K562 (cell line): ENCODE measurements at regions not wholly inside any gene's neighbourhood (a gene's known extent, or its start where the extent isn't known, plus 50 kb on each side); places are given as distances from the start of the nearest gene placed in this dataset.
"Not testable (repeated sequence)": the region's sequence is repeated elsewhere in the genome, so short reads cannot be mapped to it uniquely, and the experiment has no call there.

Experiments used
- ATAC-seq: fragments of 200-7000 bp; cut with Tn5 transposase; 3 replicates; pipeline ENCODE4 v1.9.1; 2020; ENCODE audit warnings: moderate library complexity
- BruUV-seq: library from RNA; stranded (reverse); fragments of 400-500 nt; replicated peaks from 2 replicates; lab custom pipeline; 2021; lab: Mats Ljungman, UMichigan
- CTCF ChIA-PET: fragments of 300-600 bp; formaldehyde crosslinking; extraction: SDS; loops from one replicate; lab custom pipeline; 2021; ENCODE audit warnings: low intra/inter-chr PET ratio; lab: Yijun Ruan, JAX
- POLR2A ChIA-PET: fragments of 300-600, 350-650 bp; sonication (Branson Sonifier 250); formaldehyde crosslinking; extraction: SDS; loops from one replicate; lab custom pipeline; 2021; ENCODE audit warnings: antibody characterized with exemption, inconsistent platforms; lab: Yijun Ruan, JAX
- DNase-seq, 4 experiments: peaks; one replicate each; pipeline versions ENCODE4 v3.0.0 to v3.0.0-alpha.2; 2011 to 2018; ENCODE audit warnings: low spot score in 3 of 4, mixed read lengths in 3 of 4; ENCODE audit errors: extremely low read depth in 1 of 4
- FAIRE-seq: peaks from 2 replicates; lab custom pipeline; 2011; peaks lifted over from hg19 to GRCh38; lab: Jason Lieb, UNC
- H2AFZ ChIP-seq: 2 replicates; pipeline ENCODE4 v1.6.0; 2011; ENCODE audit warnings: low read depth, low read length, control low read depth, inconsistent platforms
- H3K27ac ChIP-seq: fragments of 200-600 bp; 3 replicates; pipeline ENCODE4 v1.8.0; 2011; ENCODE audit warnings: low read depth, mild to moderate bottlenecking, control low read depth, inconsistent platforms, low read length, moderate library complexity, mixed read lengths; ENCODE audit errors: extremely low read depth
- H3K27me3 ChIP-seq, 2 experiments: fragments of 300-600 bp in 1 of 2; 2 replicates in 1 of 2; 3 replicates in 1 of 2; pipeline versions ENCODE4 v1.6.0 to v1.8.0; 2011; ENCODE audit warnings: inconsistent platforms in 2 of 2, low read length in 2 of 2, mild to moderate bottlenecking in 1 of 2, mixed read lengths in 1 of 2, moderate library complexity in 1 of 2; ENCODE audit not compliant: control insufficient read depth in 2 of 2, insufficient read depth in 2 of 2
- H3K36me3 ChIP-seq: fragments of 300-600 bp; 3 replicates; pipeline ENCODE4 v1.8.0; 2011; ENCODE audit warnings: mild to moderate bottlenecking, low read length, inconsistent platforms; ENCODE audit not compliant: control insufficient read depth, insufficient read depth
- H3K4me1 ChIP-seq, 2 experiments: fragments of 200-600 bp in 1 of 2; replicated peaks in 1 of 2; 2 replicates in 1 of 2; 3 replicates in 1 of 2; pipeline versions ENCODE4 v1.5.1 to v1.8.0; 2011; ENCODE audit warnings: inconsistent platforms in 2 of 2, low read length in 2 of 2, mild to moderate bottlenecking in 1 of 2, mixed read lengths in 1 of 2, moderate library complexity in 1 of 2; ENCODE audit not compliant: control insufficient read depth in 2 of 2, insufficient read depth in 2 of 2
- H3K4me2 ChIP-seq: 2 replicates; pipeline ENCODE4 v1.6.1; 2011; ENCODE audit warnings: low read length, control low read depth, inconsistent platforms, mixed read lengths; ENCODE audit not compliant: insufficient read depth
- H3K4me3 ChIP-seq: fragments of 200-600 bp; sonication (generic), shearing (Covaris generic); 2 replicates; pipeline ENCODE4 v1.5.1; 2016; ENCODE audit warnings: control low read depth, inconsistent platforms
- H3K79me2 ChIP-seq: fragments of 200-600 bp; 3 replicates; pipeline ENCODE4 v1.8.0; 2011; ENCODE audit warnings: low read length, inconsistent platforms; ENCODE audit not compliant: control insufficient read depth, insufficient read depth
- H3K9ac ChIP-seq, 2 experiments: 2 replicates each; pipeline versions ENCODE4 v1.6.0 to v1.6.1; 2011; ENCODE audit warnings: low read depth in 2 of 2, low read length in 2 of 2, control low read depth in 1 of 2, inconsistent platforms in 1 of 2, mild to moderate bottlenecking in 1 of 2, mixed read lengths in 1 of 2; ENCODE audit not compliant: insufficient read depth in 1 of 2
- H3K9me1 ChIP-seq: one replicate; pipeline ENCODE4 v1.6.0; 2011; ENCODE audit warnings: inconsistent platforms, mild to moderate bottlenecking, low read length, moderate library complexity; ENCODE audit not compliant: control insufficient read depth, insufficient read depth
- H3K9me3 ChIP-seq: replicated peaks from 2 replicates; pipeline ENCODE4 v1.5.1; 2011; ENCODE audit warnings: low read depth, low read length, inconsistent platforms; ENCODE audit not compliant: control insufficient read depth, insufficient read depth
- H4K20me1 ChIP-seq: replicated peaks from 2 replicates; pipeline ENCODE4 v1.6.1; 2011; ENCODE audit warnings: low read length, inconsistent platforms, mixed read lengths; ENCODE audit not compliant: control insufficient read depth, insufficient read depth
- ARNT ChIP-seq, 2 experiments: fragments of 450-650 bp; IDR thresholded peaks; 2 replicates each; pipeline ENCODE4 v1.6.1; 2016; ENCODE audit warnings: mild to moderate bottlenecking in 1 of 2
- MIER1 ChIP-seq: fragments of 450-650 bp; IDR thresholded peaks from 2 replicates; pipeline ENCODE4 v1.6.1; 2016; ENCODE audit warnings: antibody characterized with exemption, mild to moderate bottlenecking, low read depth
- NCOA6 ChIP-seq: fragments of 450-650 bp; IDR thresholded peaks from 2 replicates; pipeline ENCODE4 v1.6.1; 2017; ENCODE audit warnings: mild to moderate bottlenecking
- POLR2G ChIP-seq: fragments of 200-400 bp; formaldehyde crosslinking; IDR thresholded peaks from 2 replicates; pipeline ENCODE4 v1.6.1; 2017; ENCODE audit warnings: low read depth, mild to moderate bottlenecking, antibody characterized with exemption, low read length, moderate library complexity
- TOE1 ChIP-seq, 2 experiments: fragments of 450-650 bp in 1 of 2; sonication (generic) in 1 of 2; formaldehyde crosslinking in 1 of 2; IDR thresholded peaks; 2 replicates each; pipeline versions ENCODE4 v1.7.1 to v1.8.0; 2016 to 2022; ENCODE audit warnings: borderline replicate concordance in 2 of 2, mild to moderate bottlenecking in 2 of 2, antibody characterized with exemption in 1 of 2, inconsistent platforms in 1 of 2, low read depth in 1 of 2, missing genetic modification reagents in 1 of 2, moderate library complexity in 1 of 2
- ZBTB40 ChIP-seq, 2 experiments: fragments of 450-650 bp in 1 of 2; sonication (generic) in 1 of 2; formaldehyde crosslinking in 1 of 2; IDR thresholded peaks; 2 replicates each; pipeline versions ENCODE4 v1.7.1 to v1.9.0; 2016 to 2022; ENCODE audit warnings: inconsistent platforms in 1 of 2, mild to moderate bottlenecking in 1 of 2, missing genetic modification reagents in 1 of 2
- ZNF589 ChIP-seq: fragments of 200-800 bp; sonication (Bioruptor generic); IDR thresholded peaks from 2 replicates; pipeline ENCODE4 v1.6.1; 2016; ENCODE audit warnings: low read depth, missing genetic modification characterization, missing compliant biosample characterization
- WGBS: fragments of 100-300 bp; shearing (Covaris generic); methylation state at CpG from one replicate; pipeline ENCODE4 v1.1.6; 2016; ENCODE audit warnings: low coverage, mixed read lengths; ENCODE audit not compliant: insufficient coverage; ENCODE audit errors: missing lambda C conversion rate; 5-methylcytosine and 5-hydroxymethylcytosine counted together
- in situ Hi-C: fragments of 300-500 bp; cut with MboI; formaldehyde crosslinking; loops from 4 replicates; pipeline ENCODE4 v1.15.0; 2018; ENCODE audit warnings: inconsistent platforms, mixed read lengths
- intact Hi-C: fragments of 100-400 bp; cut with micrococcal nuclease; formaldehyde crosslinking; loops from 2 replicates; pipeline ENCODE4 v1.14.2; 2022

GRCh38 chr6:55117267-55117666, 57.0 kb upstream of the HCRTR2 start (continued):
- TF ChIP-seq ZBTB40 (IDR thresholded peaks at IDR 0.05) (no peak), ZBTB40 (CRISPR knock-in tag; IDR thresholded peaks at IDR 0.05) (no peak), TOE1 (IDR thresholded peaks at IDR 0.05; ENCODE audit: borderline replicate concordance) (no peak), TOE1 (CRISPR knock-in tag; IDR thresholded peaks at IDR 0.05; ENCODE audit: borderline replicate concordance, low read depth) (no peak), NCOA6 (no peak), MIER1 (no peak), POLR2G (no peak), ARNT (IDR thresholded peaks at IDR 0.05) (no peak), ZNF589 (CRISPR knock-in tag) (no peak)

GRCh38 chr6:55124241-55124640, 50.1 kb upstream of the HCRTR2 start:
- H3K36me3 ChIP-seq, CTCF ChIA-PET, H3K9me1 ChIP-seq, ATAC-seq, H3K79me2 ChIP-seq, H3K4me2 ChIP-seq, in situ Hi-C loops, H4K20me1 ChIP-seq, H3K4me1 ChIP-seq, H3K9ac ChIP-seq, POLR2A ChIA-PET, BruUV-seq, DNase-seq, intact Hi-C loops, H2AFZ ChIP-seq, H3K4me3 ChIP-seq, H3K27me3 ChIP-seq, H3K9me3 ChIP-seq, H3K27ac ChIP-seq, FAIRE-seq: not testable (repeated sequence)
- WGBS: 0% methylated on average over 2 of the region's 2 CpGs
